GM23338 (cell line): ENCODE measurements at regions not wholly inside any gene's neighbourhood (a gene's known extent, or its start where the extent isn't known, plus 50 kb on each side); places are given as distances from the start of the nearest gene placed in this dataset.

ENCODE experiments used
- CREB1 ChIP-seq: fragments of 250-450 bp; sonication (Bioruptor Pico); IDR thresholded peaks from 2 replicates; pipeline ENCODE4 v1.5.0; 2020; ENCODE audit warnings: low read depth, mild to moderate bottlenecking, moderate library complexity
- CTCF ChIP-seq, 2 experiments: fragments of 200-600 bp in 1 of 2; sonication (generic) in 1 of 2; conservative IDR thresholded peaks; 2 replicates each; pipeline versions ENCODE4 v1.5.1 to v1.6.1; 2016 to 2017; ENCODE audit warnings: antibody characterized with exemption in 2 of 2, low read depth in 2 of 2, mild to moderate bottlenecking in 2 of 2, moderate library complexity in 1 of 2

GRCh38 chr1:95496773-95497172 is 262.8 kb downstream of the RWDD3 start:
- TF ChIP-seq CTCF (conservative IDR thresholded peaks at IDR 0.05; ENCODE audit: low read depth in 2 of 2) (no peak), CREB1 (CRISPR knock-in tag) (no peak)
